ENCODE measurements at regions not wholly inside any gene's neighbourhood (a gene's known extent, or its start where the extent isn't known, plus 50 kb on each side); places are given as distances from the start of the nearest gene placed in this dataset.

- Histone ChIP-seq H3K4me3 (ENCODE audit: low read depth in 2 of 2, low read length in 1 of 2) (no peak overlapping the region), H3K9ac (no peak overlapping the region), H2AFZ (ENCODE audit: low read depth) (no peak overlapping the region), H3K27me3 (ENCODE audit: insufficient read depth) (no peaks in the 10 kb centered on the region), H3K9me2 (no peaks in the 10 kb centered on the region), H4K20me1 (ENCODE audit: insufficient read depth) (no peaks in the 10 kb centered on the region), H3F3A (replicated peaks; ENCODE audit: insufficient read depth) (no peaks in the 10 kb centered on the region), H3K4me1 (ENCODE audit: control insufficient read depth in 1 of 2, insufficient read depth in 2 of 2, low read depth in 1 of 2, low read length in 1 of 2) (peaks cover 0 to under 1% of the 10 kb centered on the region in 2 experiments; a peak in 2 of 4 replicates), H3K4me2 (no peak overlapping the region), H3K36me3 (replicated peaks in 1 of 2; ENCODE audit: control insufficient read depth in 1 of 2, insufficient read depth in 2 of 2, low read length in 1 of 2) (no peaks in the 10 kb centered on the region), H3K79me2 (ENCODE audit: insufficient read depth) (no peaks in the 10 kb centered on the region), H3K9me3 (no peaks in the 10 kb centered on the region), H3K27ac (ENCODE audit: low read depth in 2 of 2, low read length in 1 of 2) (no peak overlapping the region)
- DNase-seq, result no peak
- ChIA-PET POLR2A (no interaction called here), CTCF (interaction anchor here (0.8 to 1.5 kb wide), 3 partner anchors 11 to 18 kb away, joined by 3 to 4 read pairs (median 3); no protein-coding TSS in a partner anchor)
- WGBS (ENCODE audit: low lambda C conversion rate), result 55% methylated on average over 3 of the region's 3 CpGs
- TF ChIP-seq RAD21 (IDR thresholded peaks at IDR 0.05; ENCODE audit: low read length), result no peak
- TF ChIP-seq, protein P1, sequence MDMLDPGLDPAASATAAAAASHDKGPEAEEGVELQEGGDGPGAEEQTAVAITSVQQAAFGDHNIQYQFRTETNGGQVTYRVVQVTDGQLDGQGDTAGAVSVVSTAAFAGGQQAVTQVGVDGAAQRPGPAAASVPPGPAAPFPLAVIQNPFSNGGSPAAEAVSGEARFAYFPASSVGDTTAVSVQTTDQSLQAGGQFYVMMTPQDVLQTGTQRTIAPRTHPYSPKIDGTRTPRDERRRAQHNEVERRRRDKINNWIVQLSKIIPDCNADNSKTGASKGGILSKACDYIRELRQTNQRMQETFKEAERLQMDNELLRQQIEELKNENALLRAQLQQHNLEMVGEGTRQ (IDR thresholded peaks at IDR 0.05; ENCODE audit: borderline replicate concordance, low read depth, low read length), result no peak
- TF ChIP-seq CHD2 (IDR thresholded peaks at IDR 0.05; ENCODE audit: low read length, partially characterized antibody), result no peak
- no peak for TF ChIP-seq REST (IDR thresholded peaks at IDR 0.05; ENCODE audit: low read depth, low read length)
- TF ChIP-seq GABPA (IDR thresholded peaks at IDR 0.05; ENCODE audit: low read depth), result no peak
- no peak for TF ChIP-seq EP300 (IDR thresholded peaks at IDR 0.05; ENCODE audit: borderline replicate concordance in 1 of 2, low read depth in 1 of 2, low read length in 1 of 2)
- TF ChIP-seq FOXM1 (IDR thresholded peaks at IDR 0.05; ENCODE audit: low read depth), result no peak
- TF ChIP-seq GATA2 (CRISPR knock-in tag; IDR thresholded peaks at IDR 0.05), result no peak
Observed at GRCh38 chr1:232579958-232580941, 49.7 kb downstream of the SIPA1L2 start.

DNA sequence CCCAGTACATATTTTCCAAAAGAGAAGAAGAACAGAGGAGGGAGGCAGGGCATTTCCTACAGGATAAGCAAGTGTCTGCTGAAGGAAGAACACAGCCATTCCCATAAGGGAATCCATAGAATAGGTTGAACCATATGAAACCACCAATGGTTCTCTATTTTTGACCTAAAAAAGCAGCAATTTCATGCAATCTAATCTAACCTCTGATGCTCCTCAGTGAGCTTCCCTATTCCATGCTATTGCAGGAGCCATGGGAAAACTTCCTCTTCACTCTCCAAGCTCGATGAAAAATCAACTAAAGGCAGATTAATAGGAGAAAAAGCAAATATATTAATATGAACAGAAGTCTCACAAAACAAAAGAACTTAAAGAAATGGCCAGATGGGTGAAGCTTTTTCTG, 50.5 kb downstream of the SIPA1L2 start:
- Histone ChIP-seq H3K9me3 (no peaks in the 10 kb centered on the region), H3K4me3 (ENCODE audit: low read depth in 2 of 2, low read length in 1 of 2) (no peak overlapping the region), H3K27ac (ENCODE audit: low read depth in 2 of 2, low read length in 1 of 2) (no peak overlapping the region), H3K4me1 (ENCODE audit: control insufficient read depth in 1 of 2, insufficient read depth in 2 of 2, low read depth in 1 of 2, low read length in 1 of 2) (peaks cover 0 to 5% of the 10 kb centered on the region in 2 experiments; a peak in 3 of 4 replicates), H3K9me2 (no peaks in the 10 kb centered on the region), H4K20me1 (ENCODE audit: insufficient read depth) (no peaks in the 10 kb centered on the region), H3K79me2 (ENCODE audit: insufficient read depth) (no peaks in the 10 kb centered on the region), H2AFZ (ENCODE audit: low read depth) (no peak overlapping the region), H3K36me3 (replicated peaks in 1 of 2; ENCODE audit: control insufficient read depth in 1 of 2, insufficient read depth in 2 of 2, low read length in 1 of 2) (no peaks in the 10 kb centered on the region), H3K9ac (no peak overlapping the region), H3F3A (replicated peaks; ENCODE audit: insufficient read depth) (no peaks in the 10 kb centered on the region), H3K27me3 (ENCODE audit: insufficient read depth) (no peaks in the 10 kb centered on the region), H3K4me2 (no peak overlapping the region)
- ChIA-PET POLR2A (no interaction called here), CTCF (interaction anchor here (0.8 to 1.5 kb wide), 2 partner anchors 12 to 17 kb away, joined by 3 to 4 read pairs; no protein-coding TSS in a partner anchor)
- WGBS (ENCODE audit: low lambda C conversion rate), result 47% methylated on average over 1 of the region's 1 CpG
- no peak for DNase-seq
- TF ChIP-seq ELF1 (IDR thresholded peaks at IDR 0.05) (no peak), TEAD4 (IDR thresholded peaks at IDR 0.05; ENCODE audit: borderline replicate concordance, insufficient read depth) (no peak), MXI1 (IDR thresholded peaks at IDR 0.05; ENCODE audit: low read depth, low read length) (no peak), NFIC (IDR thresholded peaks at IDR 0.05; ENCODE audit: borderline replicate concordance) (no peak), NRF1 (IDR thresholded peaks at IDR 0.05; ENCODE audit: low read depth, low read length) (no peak), PBX3 (IDR thresholded peaks at IDR 0.05) (no peak), SIN3A (IDR thresholded peaks at IDR 0.05; ENCODE audit: borderline replicate concordance, low read depth, low read length) (no peak), RFX5 (IDR thresholded peaks at IDR 0.05; ENCODE audit: low read length) (no peak), YY1 (IDR thresholded peaks at IDR 0.05; ENCODE audit: low read depth) (no peak), RAD21 (IDR thresholded peaks at IDR 0.05; ENCODE audit: low read length) (no peak), RCOR1 (IDR thresholded peaks at IDR 0.05; ENCODE audit: low read length) (no peak)
- TF ChIP-seq, protein P2, sequence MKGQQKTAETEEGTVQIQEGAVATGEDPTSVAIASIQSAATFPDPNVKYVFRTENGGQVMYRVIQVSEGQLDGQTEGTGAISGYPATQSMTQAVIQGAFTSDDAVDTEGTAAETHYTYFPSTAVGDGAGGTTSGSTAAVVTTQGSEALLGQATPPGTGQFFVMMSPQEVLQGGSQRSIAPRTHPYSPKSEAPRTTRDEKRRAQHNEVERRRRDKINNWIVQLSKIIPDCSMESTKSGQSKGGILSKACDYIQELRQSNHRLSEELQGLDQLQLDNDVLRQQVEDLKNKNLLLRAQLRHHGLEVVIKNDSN (IDR thresholded peaks at IDR 0.05; ENCODE audit: borderline replicate concordance, low read depth), result no peak

Measured in SK-N-SH (cell line).